GM19351 (cell line): ENCODE measurements at regions not wholly inside any gene's neighbourhood (a gene's known extent, or its start where the extent isn't known, plus 50 kb on each side); places are given as distances from the start of the nearest gene placed in this dataset.

ENCODE experiments used
- ATAC-seq: cut with Tn5 transposase; IDR thresholded peaks from one replicate; pipeline ENCODE4 v1.9.1; 2021; ENCODE audit warnings: mild to moderate bottlenecking, moderate library complexity; ENCODE audit not compliant: unreplicated experiment

- no peak for ATAC-seq
Measured at GRCh38 chr16:85369741-85370528, 243.2 kb upstream of the GSE1 start.

DNA sequence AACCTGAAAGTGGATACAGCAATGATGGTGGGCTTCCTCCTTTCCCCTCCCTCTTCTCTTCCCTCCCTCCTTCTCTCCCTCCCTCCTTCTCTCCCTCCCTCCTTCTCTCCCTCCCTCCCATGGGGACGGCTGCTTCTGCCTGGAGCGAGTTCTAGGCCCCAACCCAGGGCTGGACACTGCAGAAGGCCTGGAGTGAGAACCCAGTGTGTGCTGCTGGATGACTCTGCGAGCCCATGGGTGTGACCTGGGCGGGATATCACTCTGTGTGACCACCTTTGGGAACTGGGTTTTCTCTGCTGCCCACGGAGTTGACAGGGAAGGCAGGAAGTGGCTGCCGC lies 242.6 kb upstream of the GSE1 start:
- no peak for ATAC-seq

- ATAC-seq, result no peak
Measured at GRCh38 chr16:85370881-85371651, 242.1 kb upstream of the GSE1 start.

GRCh38 chr16:85371948-85372347 lies 241.2 kb upstream of the GSE1 start:
- no peak for ATAC-seq

- ATAC-seq, result no peak
Measured at GRCh38 chr16:85372627-85373372, 240.3 kb upstream of the GSE1 start.

- no peak for ATAC-seq
Measured at GRCh38 chr16:85373741-85374570, 239.2 kb upstream of the GSE1 start.

- no peak for ATAC-seq
Measured at GRCh38 chr16:85374571-85374872, 238.6 kb upstream of the GSE1 start.

DNA sequence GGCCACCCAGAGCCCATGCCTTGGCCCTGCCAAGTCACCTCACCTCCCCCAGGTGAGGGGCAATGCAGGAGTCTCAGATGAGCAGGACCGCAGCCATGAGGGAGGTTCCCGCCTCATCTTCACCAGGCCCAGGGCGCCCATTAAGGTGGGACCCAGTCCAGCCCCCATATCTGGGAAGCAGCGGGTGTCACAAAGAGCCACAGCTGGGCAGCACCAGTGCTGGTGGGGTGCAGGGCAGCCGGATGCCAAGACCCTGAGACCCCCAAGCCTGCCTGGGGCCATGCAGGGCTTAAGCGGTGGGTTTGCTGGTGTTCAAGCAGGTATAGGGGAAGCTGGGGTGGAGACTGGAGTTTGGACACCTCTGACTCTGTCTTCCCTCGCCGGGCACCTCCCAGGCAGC lies 237.8 kb upstream of the GSE1 start:
- no peak for ATAC-seq

GRCh38 chr16:85376292-85377095 lies 236.6 kb upstream of the GSE1 start:
- ATAC-seq, result no peak

- no peak for ATAC-seq
Measured at GRCh38 chr16:85377388-85378144, 235.6 kb upstream of the GSE1 start.

- no peak for ATAC-seq
Measured at GRCh38 chr16:85378145-85379040, 234.7 kb upstream of the GSE1 start.

DNA sequence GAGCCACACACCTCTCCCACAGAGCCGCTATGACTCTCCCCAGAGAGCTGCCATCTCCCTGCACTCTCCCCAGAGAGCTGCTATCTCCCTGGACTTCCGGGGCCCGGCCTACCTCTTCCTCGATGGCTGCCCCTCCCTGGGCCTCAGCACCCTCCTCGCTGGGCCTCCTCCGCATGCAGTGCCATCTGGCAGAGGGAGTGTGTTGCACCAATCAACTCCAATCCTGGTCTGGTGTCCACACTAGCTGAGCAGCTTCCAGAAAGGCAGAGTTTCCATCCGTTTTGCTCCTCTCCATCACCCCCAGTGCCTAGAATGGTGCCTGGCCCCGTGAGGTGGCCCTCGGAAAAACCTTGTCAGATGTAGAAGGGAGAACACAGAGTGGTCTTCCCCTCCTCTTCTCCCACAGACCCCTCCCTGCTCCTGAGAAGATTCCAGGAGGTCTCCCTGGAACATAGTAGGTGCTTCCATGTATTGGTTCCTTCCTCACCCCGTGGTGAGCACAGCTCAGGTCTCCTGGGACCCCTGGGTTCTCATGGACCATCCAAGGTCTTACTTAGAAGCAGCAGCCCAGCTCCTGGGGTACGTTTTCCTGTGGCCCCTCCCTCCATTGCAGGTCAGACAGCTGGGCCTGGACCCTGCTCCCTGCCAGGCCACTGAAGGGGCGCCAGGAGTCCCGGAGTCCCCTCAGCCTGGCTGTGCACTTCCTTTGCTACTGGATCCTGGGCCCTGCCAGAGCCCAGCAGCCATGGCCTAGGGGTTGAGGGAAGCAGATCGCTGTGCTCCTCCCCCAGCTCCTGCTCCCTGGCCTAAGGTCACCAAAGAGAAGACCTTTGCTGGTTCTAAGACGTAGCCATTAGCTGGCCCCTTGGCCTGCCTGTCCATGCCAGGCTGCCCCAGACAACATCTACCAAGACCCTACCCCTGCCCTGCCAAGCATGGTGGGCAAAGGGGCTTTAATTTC lies 233.8 kb upstream of the GSE1 start:
- no peak for ATAC-seq

DNA sequence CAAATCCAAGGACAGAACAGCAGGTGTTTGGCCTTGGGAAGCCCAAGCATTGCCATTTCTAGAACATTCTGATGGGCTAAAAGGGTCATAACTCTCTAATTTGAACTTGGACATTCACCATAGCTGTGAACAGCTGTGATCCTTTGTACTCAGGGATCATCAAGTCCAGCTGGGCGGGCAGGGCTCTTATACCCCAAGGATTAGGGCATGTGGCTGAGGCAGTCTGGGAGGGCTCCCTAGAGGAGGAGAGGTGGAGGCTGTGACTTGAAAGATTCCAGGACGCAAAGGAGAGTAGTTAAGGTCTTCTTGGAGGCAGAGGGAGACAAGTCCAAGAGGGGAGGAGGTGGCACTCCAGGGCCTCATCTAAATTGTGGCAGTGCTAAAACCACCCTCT lies 233.1 kb upstream of the GSE1 start:
- ATAC-seq, result no peak

- ATAC-seq, result no peak
Measured at GRCh38 chr16:85380905-85381737, 232.0 kb upstream of the GSE1 start.

GRCh38 chr16:85381738-85382592 lies 231.2 kb upstream of the GSE1 start:
- no peak for ATAC-seq

GRCh38 chr16:85382717-85383118 lies 230.4 kb upstream of the GSE1 start:
- ATAC-seq, result no peak
